Aorta (tissue), 5 donors: ENCODE measurements at regions not wholly inside any gene's neighbourhood (a gene's known extent, or its start where the extent isn't known, plus 50 kb on each side); places are given as distances from the start of the nearest gene placed in this dataset.

Experiments used
- ATAC-seq: fragments of 200-7000 bp; cut with Tn5 transposase; one replicate; pipeline ENCODE4 v1.9.1; 2022; ENCODE audit warnings: moderate library complexity; ENCODE audit not compliant: low FRiP score
- DNase-seq, 2 donors: peaks; one replicate each; pipeline ENCODE4 v3.0.0-alpha.2; 2020
- H3K27ac ChIP-seq, 2 donors: one replicate each; pipeline ENCODE4 v1.5.1; 2013; ENCODE audit warnings: low read length in 2 of 2, mild to moderate bottlenecking in 2 of 2, moderate library complexity in 2 of 2, control low read depth in 1 of 2, inconsistent platforms in 1 of 2, low read depth in 1 of 2
- H3K27me3 ChIP-seq, 2 donors: one replicate each; pipeline ENCODE4 v1.6.1; 2013; ENCODE audit warnings: control low read depth in 1 of 2, low read length in 1 of 2, mild to moderate bottlenecking in 1 of 2, moderate library complexity in 1 of 2; ENCODE audit not compliant: insufficient read depth in 2 of 2, control insufficient read depth in 1 of 2
- H3K36me3 ChIP-seq, 2 donors: one replicate each; pipeline ENCODE4 v1.6.1; 2013; ENCODE audit warnings: control low read depth in 1 of 2, low read length in 1 of 2, mild to moderate bottlenecking in 1 of 2; ENCODE audit not compliant: insufficient read depth in 2 of 2, control insufficient read depth in 1 of 2
- H3K4me1 ChIP-seq, 2 donors: one replicate each; pipeline ENCODE4 v1.6.1; 2013; ENCODE audit warnings: low read length in 2 of 2, control low read depth in 1 of 2, mild to moderate bottlenecking in 1 of 2, moderate library complexity in 1 of 2; ENCODE audit not compliant: insufficient read depth in 2 of 2, control insufficient read depth in 1 of 2
- H3K4me3 ChIP-seq, 2 donors: one replicate each; pipeline ENCODE4 v1.5.1; 2013; ENCODE audit warnings: low read length in 2 of 2, control low read depth in 1 of 2, mild to moderate bottlenecking in 1 of 2
- H3K9me3 ChIP-seq: one replicate; pipeline ENCODE4 v1.6.1; 2013; ENCODE audit warnings: mild to moderate bottlenecking, low read length; ENCODE audit not compliant: control insufficient read depth
- WGBS, 2 donors: extraction: QIAGEN DNeasy Blood & Tissue Kit; methylation state at CpG; one replicate each; pipeline ENCODE4 v1.1.7; 2013; 5-methylcytosine and 5-hydroxymethylcytosine counted together
- intact Hi-C, 2 donors: fragments of 100-400 bp; cut with DNase I; formaldehyde crosslinking; loops; one replicate each; pipeline versions ENCODE4 v1.14.2 to v1.15.0; 2022
- donor health status: healthy with polysubstance abuse.
- donor health status: Bipolar disorder and iron deficiency.
- donor health status: DM: no; HTN: no; CAD: no.
- donor health status: DM: no; HTN: no; CAD: no.
- donor health status: DM: yes; HTN: yes; CAD: no.

DNA sequence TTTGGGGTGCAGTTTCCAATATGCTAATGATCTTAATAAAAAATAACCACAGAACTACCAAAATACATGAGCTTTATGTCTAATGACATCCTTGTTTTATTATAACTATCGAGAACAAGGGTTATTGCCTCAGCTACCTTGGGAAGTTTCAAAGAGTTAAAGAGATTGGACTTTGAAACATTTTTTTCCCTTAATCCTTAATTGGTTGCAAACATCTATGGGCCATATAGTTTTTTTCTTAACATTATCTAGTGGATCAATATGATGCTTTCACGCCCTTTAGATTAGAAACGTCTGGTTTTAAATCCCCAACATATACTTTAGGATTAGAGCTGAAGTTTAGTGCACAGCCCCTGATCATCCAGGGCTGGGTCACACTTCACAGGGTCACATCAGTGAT lies 219.2 kb upstream of the SGO1 start:
- WGBS, 2 donors: 92 to 94% methylated on average over 3 of the region's 3 CpGs
- intact Hi-C loops: no loop called here
- ATAC-seq: no peak
- Histone ChIP-seq H3K36me3 (no peaks in the 10 kb centered on the region), H3K9me3 (peaks cover 3% of the 10 kb centered on the region), H3K27me3 (no peaks in the 10 kb centered on the region), H3K27ac (no peak overlapping the region), H3K4me1 (no peaks in the 10 kb centered on the region), H3K4me3 (no peak overlapping the region)
- DNase-seq: no peak

- intact Hi-C loops: no loop called here
- no peak overlapping the region for H3K4me3 ChIP-seq
- no peak for ATAC-seq
- no peaks in the 10 kb centered on the region for H3K4me1 ChIP-seq
- DNase-seq: no peak
- H3K9me3 ChIP-seq: peaks cover 1% of the 10 kb centered on the region
- no peak overlapping the region for H3K27ac ChIP-seq
- no peaks in the 10 kb centered on the region for H3K27me3 ChIP-seq
- H3K36me3 ChIP-seq: no peaks in the 10 kb centered on the region
Measured at GRCh38 chr3:20404741-20405100, 218.7 kb upstream of the SGO1 start.

GRCh38 chr3:20403986-20404740 lies 218.2 kb upstream of the SGO1 start:
- WGBS, 2 donors: 92% methylated on average over 3 of the region's 3 CpGs
- Histone ChIP-seq H3K9me3 (no peaks in the 10 kb centered on the region), H3K27me3 (no peaks in the 10 kb centered on the region), H3K4me1 (no peaks in the 10 kb centered on the region), H3K27ac (no peak overlapping the region), H3K4me3 (no peak overlapping the region), H3K36me3 (no peaks in the 10 kb centered on the region)
- ATAC-seq: no peak
- no peak for DNase-seq
- intact Hi-C loops: no loop called here

GRCh38 chr3:20401253-20401652 lies 215.2 kb upstream of the SGO1 start:
- DNase-seq (no peak), ATAC-seq (no peak)
- Histone ChIP-seq H3K27ac (no peak overlapping the region), H3K4me3 (no peak overlapping the region), H3K27me3 (no peaks in the 10 kb centered on the region), H3K9me3 (no peaks in the 10 kb centered on the region), H3K4me1 (no peaks in the 10 kb centered on the region), H3K36me3 (no peaks in the 10 kb centered on the region)
- intact Hi-C loops: no loop called here
- 96 to 97% methylated on average over 4 of the region's 4 CpGs for WGBS, 2 donors

- WGBS, 2 donors: 90 to 92% methylated on average over 1 of the region's 1 CpG
- Histone ChIP-seq H3K4me1 (no peaks in the 10 kb centered on the region), H3K4me3 (no peak overlapping the region), H3K27ac (no peak overlapping the region), H3K9me3 (no peaks in the 10 kb centered on the region), H3K27me3 (no peaks in the 10 kb centered on the region), H3K36me3 (no peaks in the 10 kb centered on the region)
- no peak for DNase-seq
- intact Hi-C loops: no loop called here
- ATAC-seq: no peak
Measured at GRCh38 chr3:20400686-20401085, 214.7 kb upstream of the SGO1 start.

GRCh38 chr3:20400281-20400680 lies 214.3 kb upstream of the SGO1 start:
- Histone ChIP-seq H3K36me3 (no peaks in the 10 kb centered on the region), H3K4me3 (no peak overlapping the region), H3K27ac (no peak overlapping the region), H3K4me1 (no peaks in the 10 kb centered on the region), H3K27me3 (no peaks in the 10 kb centered on the region), H3K9me3 (no peaks in the 10 kb centered on the region)
- DNase-seq: no peak
- no peak for ATAC-seq
- intact Hi-C loops: no loop called here
- WGBS, 2 donors: 50 to 51% methylated on average over 2 of the region's 2 CpGs

- intact Hi-C loops: loop anchor here in 1 of 2 donors (10.0 kb wide), 1 partner anchor 152 kb away; no protein-coding TSS in a partner anchor
- no peaks in the 10 kb centered on the region for H3K27me3 ChIP-seq
- H3K9me3 ChIP-seq: no peaks in the 10 kb centered on the region
- DNase-seq (no peak), ATAC-seq (no peak)
- no peak overlapping the region for H3K27ac ChIP-seq
- H3K36me3 ChIP-seq: no peaks in the 10 kb centered on the region
- 91 to 97% methylated on average over 3 of the region's 3 CpGs for WGBS, 2 donors
- H3K4me3 ChIP-seq: no peak overlapping the region
- no peaks in the 10 kb centered on the region for H3K4me1 ChIP-seq
Measured at GRCh38 chr3:20396335-20396734, 210.3 kb upstream of the SGO1 start.

- H3K27ac ChIP-seq: no peak overlapping the region
- H3K4me3 ChIP-seq: no peak overlapping the region
- H3K27me3 ChIP-seq: no peaks in the 10 kb centered on the region
- WGBS, 2 donors: 81 to 91% methylated on average over 4 of the region's 4 CpGs
- H3K9me3 ChIP-seq: no peaks in the 10 kb centered on the region
- H3K36me3 ChIP-seq: no peaks in the 10 kb centered on the region
- ATAC-seq: no peak
- no peaks in the 10 kb centered on the region for H3K4me1 ChIP-seq
- peak in 1 of 2 donors; percentile 57 for DNase-seq
- intact Hi-C loops: loop anchor here in 1 of 2 donors (10.0 kb wide), 1 partner anchor 151 kb away; no protein-coding TSS in a partner anchor
Measured at GRCh38 chr3:20395692-20396091, 209.7 kb upstream of the SGO1 start.

DNA sequence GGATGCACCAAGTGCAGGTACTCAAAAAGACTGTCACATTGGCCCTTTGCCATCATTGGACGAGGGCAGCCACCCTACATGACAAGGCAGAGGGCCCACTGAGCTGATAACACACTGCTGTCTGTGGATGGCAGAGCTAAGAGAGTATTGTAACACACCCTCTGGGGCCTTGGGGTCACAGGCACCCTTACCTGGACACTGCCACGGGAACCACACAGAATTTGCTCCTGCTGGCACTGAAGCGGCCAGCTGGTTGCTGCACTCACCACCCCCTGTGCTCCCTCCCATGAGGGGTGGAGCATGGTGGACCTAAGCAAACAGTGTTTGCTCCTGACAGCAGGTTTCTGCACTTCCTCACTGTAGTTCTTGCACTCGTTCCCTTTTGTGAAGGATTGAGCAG lies 208.2 kb upstream of the SGO1 start:
- ATAC-seq (no peak), DNase-seq (no peak)
- intact Hi-C loops: loop anchor here in 1 of 2 donors (10.0 kb wide), 1 partner anchor 149 kb away; no protein-coding TSS in a partner anchor
- no peaks in the 10 kb centered on the region for H3K4me1 ChIP-seq
- H3K27me3 ChIP-seq: no peaks in the 10 kb centered on the region
- H3K27ac ChIP-seq: no peak overlapping the region
- WGBS, 2 donors: 89 to 90% methylated on average over 4 of the region's 4 CpGs
- H3K9me3 ChIP-seq: no peaks in the 10 kb centered on the region
- no peak overlapping the region for H3K4me3 ChIP-seq
- H3K36me3 ChIP-seq: no peaks in the 10 kb centered on the region
